GM23248 (cell line): ENCODE measurements at regions not wholly inside any gene's neighbourhood (a gene's known extent, or its start where the extent isn't known, plus 50 kb on each side); places are given as distances from the start of the nearest gene placed in this dataset.

Experiments
- EZH2 ChIP-seq: fragments of 200-600 bp; sonication (generic); IDR thresholded peaks from 2 replicates; pipeline ENCODE4 v1.6.1; 2018; ENCODE audit warnings: antibody characterized with exemption, mild to moderate bottlenecking; ENCODE audit not compliant: insufficient read depth, poor library complexity, severe bottlenecking
- EZH2phosphoT487 ChIP-seq: fragments of 200-600 bp; sonication (generic); IDR thresholded peaks from 2 replicates; pipeline ENCODE4 v1.6.1; 2018; ENCODE audit warnings: antibody characterized with exemption, moderate library complexity, mild to moderate bottlenecking, low read depth; ENCODE audit not compliant: insufficient read depth

- TF ChIP-seq EZH2phosphoT487 (no peak), EZH2 (no peak)
Observed at GRCh38 chr13:23044906-23045305, 135.9 kb upstream of the SGCG start.
